Renal cortical epithelial cell (primary cell): ENCODE measurements at regions not wholly inside any gene's neighbourhood (a gene's known extent, or its start where the extent isn't known, plus 50 kb on each side); places are given as distances from the start of the nearest gene placed in this dataset.
"Not testable (repeated sequence)": the region's sequence is repeated elsewhere in the genome, so short reads cannot be mapped to it uniquely, and the experiment has no call there.

Source experiments
- DNase-seq: peaks from one replicate; pipeline ENCODE4 v3.0.0-alpha.2; 2011; ENCODE audit warnings: low read depth

DNA sequence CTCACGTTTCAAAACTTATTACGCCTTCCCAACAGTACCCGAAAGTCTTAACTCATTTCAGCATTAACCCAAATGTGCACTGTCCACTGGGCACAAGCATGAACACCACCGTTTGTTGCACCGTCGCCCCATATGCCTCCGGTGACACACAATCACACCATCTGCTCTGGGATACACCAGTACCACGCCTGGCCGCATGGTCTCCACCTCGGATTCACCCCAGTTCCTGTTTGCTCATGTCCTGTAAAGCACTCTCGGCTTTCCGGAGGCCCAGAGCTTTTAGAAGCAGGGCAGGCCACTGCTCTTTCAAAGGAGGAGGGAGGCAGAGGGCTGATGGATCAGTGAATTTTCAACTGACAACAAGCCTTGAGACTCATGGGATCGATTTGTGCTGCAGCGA, 1570.0 kb upstream of the DEFB115 start:
- no peak for DNase-seq

DNA sequence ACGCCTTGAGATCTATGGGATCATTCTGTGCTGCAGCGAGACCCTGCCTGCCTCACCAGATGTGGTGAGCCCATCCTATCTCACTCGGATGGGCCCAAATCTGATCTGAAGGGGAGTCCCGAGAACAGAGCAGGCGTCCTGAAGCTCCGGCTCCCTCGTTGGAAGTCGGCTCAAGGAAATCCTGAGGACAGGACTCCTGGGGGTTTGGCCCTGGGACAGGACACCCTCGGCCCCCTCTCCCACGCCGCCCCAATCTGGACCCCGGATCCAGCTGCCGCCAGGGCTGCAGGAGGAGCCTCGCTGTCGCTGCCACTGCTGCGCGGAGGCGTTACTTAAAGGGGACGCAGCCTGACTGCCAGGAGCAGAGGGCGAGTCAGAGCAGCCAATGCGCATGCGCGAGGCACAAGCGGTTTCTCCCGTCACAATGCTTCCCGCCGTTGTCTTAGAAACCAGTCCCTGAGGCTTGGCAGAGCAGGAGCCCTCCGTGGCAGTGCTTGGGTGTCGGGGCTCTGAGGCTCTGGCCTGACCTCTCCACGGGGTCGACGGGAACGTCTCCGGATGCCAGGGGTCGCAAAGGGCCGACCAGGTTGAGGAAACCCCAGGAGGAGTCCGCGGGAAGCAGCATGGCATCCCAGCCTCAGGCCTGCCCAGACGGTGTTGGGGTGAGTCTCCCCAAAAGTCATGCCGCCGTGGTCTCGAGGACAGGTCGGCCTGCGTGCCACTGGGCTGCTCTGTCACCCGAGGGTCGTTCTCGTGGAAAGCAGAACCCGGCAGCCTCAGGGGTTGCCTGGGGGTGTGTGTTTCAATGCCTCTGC, 1567.8 kb upstream of the DEFB115 start:
- DNase-seq = peak; percentile 62

DNA sequence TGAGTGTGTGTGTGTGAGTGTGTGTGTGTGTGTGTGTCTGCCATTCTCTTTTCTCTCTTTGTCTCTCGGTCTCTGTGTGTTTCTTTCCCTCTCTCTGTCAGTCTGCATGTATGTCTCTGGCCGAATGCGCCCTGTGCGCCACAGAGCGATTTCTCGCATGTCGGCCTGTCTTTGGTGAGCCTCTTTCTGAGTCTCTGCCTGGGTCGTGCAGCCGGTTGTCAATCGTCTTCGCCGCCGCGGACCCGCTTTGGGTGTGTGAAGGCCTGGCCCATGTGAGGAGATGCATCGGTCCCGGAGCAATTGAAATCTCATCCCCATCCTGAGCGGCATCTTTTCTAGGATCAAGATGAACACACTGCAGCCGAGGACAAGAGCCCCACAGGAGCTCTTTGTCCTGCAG, 1567.2 kb upstream of the DEFB115 start:
- DNase-seq = no peak

DNA sequence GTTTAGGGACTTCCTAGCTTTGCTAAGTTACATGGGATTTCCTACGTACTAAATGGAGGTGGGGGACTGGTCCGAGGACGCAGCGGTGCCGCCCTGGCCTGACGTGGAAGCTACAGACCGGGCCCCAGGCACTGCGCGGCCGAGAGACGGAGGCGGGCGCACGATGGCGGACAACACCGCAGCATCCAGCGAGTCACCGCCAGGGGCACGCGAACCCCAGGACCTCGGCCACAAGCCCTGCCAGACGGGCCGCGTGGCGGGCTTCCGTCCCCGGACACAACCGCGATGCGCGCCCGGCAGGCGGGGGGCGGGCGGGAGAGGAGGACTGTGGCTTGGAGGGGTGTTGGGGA, 1516.9 kb upstream of the DEFB115 start:
- no peak for DNase-seq

DNA sequence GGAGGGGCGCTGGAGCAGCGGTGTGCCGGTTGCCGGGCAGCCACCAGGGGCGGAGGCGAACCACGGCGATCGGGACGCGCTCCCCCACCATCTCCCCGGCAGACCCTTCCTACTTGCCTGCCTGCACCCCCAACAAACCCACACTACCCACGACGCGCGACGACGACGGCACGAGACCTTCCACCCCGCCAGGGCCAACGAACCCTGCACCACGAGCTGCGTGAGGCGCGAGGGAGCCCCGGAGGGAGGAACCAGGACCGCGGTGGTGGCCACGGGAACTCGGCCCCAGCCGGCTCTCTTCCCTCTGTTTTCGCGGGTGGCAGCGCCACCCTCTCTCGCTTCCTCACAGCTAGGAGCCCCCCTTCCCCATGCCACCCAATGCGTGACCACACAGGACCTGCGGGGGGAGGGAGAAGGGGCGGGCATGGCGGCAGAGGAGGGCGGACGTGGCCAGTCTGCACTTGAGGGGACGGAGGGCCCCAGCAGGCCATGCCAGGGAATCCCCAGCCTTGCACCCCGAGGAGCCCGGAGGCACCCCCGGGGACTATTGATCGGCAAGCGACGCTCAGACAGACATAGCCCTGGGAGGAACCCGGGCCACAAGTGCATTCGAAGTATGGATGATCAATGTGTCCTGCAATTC, 1516.4 kb upstream of the DEFB115 start:
- DNase-seq = no peak

DNA sequence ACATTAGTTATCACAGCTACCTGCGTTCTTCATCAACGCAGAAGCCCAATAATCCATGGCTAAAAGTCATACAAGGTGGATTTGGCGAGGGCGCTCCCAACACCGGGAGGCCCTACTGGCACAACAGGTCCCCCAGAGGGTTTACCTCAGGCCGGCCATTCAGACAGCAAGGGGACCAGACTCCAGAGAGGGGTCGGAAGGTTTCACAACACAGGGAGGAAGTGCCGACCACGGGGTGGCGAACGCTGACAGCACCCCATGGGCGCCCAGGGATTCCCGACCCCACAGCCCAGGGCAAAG, 1515.9 kb upstream of the DEFB115 start:
- DNase-seq = no peak

DNA sequence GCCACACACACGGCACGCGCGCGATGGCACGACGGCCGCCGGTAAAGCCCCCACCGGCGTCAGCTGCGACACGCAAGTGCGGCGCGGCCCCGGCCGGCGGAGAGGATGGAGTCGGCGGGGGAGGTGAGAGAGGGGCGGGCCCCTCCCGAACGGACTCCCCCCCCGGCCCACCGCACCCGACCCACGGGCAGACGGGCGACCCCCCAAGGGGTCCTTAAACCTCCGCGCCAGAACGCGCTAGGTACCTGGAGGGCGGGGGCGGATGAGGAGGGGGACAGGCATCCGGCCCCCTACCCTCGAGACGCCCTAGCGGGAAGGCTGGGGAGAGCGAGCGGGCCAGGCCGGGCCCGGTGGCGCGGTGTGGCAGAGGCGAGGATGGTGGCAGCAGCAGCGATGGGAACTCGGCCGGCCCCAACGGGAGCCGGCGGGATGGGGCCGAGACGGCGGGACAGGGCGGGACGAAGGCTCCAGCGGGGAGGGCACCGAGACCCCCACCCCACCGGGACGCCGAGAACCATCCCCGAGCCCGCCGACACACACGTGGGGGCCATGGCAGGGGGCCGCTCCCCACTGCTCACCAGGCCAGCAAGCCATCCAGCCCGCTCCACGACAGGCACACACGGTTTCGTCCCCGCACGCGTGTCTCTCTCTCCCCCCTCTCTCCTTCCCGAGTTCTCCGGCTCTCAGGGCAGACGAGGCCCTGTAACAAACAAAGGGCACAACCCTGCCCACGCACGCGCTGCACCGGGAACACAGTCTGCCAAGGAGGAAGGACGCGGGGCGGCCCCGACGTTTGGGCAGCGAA, 1515.4 kb upstream of the DEFB115 start:
- no peak for DNase-seq

DNA sequence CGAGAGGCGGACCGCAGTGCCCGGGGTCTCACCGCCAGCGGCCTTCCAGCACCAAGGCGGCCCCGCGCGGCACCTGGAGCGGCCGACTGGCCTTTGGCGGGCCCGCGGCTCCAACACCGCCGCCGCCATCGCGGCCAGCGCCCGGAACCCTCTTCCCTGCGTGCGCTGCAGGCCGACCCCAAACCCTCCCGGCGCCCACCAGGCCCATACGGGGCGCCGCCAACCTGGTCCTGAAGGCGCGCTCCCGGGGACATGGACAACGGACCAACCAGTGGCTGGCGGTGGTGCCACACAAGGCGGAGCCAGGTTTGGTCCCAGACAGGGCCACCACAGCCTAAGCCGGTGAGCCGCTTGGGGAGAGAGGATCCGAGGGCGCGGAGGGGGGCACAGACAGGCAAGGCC, 1514.8 kb upstream of the DEFB115 start:
- no peak for DNase-seq

DNA sequence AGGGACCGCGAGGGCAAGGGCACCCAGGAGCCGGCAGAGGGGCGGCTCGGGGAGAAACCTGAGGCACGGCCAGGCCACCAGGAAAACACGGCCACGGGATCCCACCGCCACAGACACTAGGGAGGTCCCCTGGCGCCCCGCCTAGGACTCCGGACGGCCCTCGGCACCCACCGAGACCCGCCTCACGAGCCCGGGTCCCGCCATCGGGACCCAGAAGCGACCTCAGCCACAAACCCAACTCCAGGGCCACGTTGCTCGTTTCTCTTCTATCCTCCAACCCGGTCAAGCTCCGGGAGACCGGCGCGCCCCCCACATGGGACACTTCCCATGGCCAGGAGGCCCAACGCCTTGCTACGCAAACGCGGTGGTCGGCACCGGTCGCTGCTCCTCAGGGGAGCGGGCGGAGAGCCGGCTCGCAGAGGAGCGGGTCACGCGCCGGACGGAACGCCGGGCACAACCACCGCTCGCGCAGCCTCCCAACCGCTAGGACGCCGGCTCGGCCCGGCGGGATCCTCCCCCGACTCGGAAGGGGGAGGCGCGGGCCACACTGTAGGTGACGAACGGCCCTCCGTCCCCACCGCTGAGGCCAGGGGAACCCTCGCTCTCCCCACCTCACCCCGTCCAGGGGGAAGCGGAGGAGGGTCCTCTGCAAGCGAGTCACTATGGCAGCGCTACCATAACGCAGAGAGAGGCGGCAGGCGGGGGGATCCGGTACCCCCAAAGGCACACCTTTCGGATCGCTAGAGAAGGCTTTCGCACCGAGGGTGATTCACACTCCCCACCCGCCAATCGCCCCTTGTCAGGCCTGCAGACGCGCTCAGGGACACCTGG, 1514.1 kb upstream of the DEFB115 start:
- DNase-seq = no peak

DNA sequence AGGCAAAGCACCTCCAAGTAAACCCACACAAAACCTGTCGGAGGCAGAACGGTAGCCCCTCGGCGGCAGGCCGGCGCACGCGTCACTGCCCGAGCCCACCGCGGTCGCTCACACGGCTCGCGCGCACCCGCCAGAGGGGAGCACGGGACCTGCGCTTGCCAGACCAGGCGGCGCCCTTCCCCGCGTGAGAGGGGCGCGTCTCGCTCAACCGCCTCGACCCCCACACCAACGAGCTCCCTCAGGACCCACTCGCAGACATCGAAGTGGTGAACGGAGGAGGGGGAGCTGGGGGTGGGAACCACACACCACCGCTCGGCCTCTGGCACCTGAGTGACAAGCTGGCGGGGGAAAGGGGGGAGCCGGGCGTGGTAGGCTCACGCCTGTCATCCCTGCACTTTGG, 1513.4 kb upstream of the DEFB115 start:
- DNase-seq = no peak

DNA sequence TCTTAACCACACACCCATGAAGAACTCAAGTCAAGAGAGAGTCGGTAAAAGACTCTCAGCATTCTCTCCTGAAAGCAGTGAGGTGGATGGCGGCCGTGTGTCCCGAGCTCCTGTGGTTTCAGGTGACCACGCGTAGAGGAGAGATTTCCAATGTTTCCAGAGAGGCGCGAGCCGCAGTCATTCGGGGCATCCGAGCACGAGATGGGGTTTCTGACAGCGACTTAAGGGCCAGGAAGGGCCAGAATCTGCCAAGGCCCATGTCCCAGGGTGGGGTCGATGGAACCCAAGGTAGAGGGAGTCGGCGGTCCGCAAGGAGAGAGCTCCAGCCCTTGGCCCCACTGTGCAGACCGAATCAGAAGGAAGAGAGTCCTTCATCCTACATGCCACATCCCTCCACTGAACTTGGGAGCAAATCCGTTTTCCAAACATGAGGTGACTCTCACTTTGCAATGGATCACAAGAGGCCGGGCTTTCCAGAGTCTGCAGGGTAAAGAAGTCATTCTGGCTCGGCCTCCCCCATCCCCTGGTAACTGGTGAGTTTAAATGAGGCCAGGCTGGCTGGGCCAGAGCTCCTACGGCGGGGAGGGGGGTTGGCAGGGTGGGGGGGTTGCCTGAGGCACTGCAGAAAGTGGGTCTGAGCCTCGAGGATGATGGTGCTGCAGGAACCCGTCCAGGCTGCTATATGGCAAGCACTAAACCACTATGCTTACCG, 1511.8 kb upstream of the DEFB115 start:
- DNase-seq = not testable (repeated sequence)

DNA sequence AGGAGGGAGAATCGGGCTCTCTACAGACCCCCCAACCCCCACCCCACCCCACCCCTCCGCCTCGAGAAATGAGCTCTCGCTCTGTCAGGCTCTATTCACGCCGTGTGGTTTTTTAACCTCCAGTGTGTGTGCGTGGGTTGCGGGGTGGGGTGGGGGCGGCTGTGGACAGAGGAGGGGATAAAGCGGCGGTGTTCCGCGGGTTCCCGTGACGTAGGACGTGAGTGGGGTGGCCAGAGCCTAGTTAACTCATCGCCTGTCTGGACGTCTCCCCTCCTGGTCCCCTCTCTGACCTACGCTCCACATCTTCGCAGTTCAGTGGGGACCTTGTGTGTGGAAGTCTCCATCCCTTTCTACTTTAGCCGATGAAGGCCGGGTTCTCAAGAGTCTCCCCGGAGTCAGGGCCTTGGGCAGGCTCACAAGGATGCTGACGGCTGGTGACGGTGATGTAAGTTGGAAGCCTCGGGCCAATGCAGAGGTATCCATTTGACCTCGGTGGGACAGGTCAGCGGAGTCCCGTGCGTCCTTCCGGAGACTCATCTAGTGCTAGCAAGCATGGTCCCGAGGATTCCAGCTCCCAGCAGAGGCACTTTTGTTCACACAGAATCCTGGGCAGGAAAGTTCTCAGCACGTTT, 1507.1 kb upstream of the DEFB115 start:
- no peak for DNase-seq

DNA sequence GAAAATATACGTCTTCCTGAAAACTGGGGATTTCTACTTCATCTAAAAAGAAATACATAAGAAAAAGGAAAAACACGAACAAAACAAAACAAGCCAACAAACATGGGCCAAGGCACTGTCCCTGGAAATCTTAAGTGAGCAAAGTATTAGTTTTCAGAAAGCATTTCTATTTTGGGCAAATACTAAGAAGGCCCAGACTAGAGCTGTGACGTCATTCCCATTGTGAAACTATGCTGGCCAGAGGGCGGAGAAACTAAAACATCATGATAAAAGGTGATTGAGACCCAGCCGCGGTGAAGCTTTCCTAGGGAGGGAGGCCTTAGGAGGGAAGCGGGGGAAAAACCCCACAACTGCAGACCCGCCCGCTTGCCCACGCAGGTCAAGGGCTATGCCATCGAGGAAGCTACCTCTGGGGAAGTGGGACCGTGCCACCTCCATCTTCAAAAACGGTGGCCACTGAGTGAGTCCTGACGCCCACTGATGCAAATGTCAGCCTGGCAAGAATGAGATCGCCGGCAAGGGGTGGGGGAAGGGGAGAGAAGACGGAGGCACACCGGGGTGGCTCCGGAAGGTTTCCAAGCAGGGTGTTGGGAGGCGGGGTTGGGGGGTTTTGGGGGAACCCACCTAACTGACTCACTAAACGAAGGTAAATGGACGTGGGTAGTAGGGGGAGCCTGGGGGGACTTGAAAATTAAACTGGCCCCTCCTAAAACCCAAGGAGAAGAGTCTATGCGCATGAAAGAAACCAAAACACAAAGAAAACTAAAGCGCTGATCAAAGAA, 1504.6 kb upstream of the DEFB115 start:
- not testable (repeated sequence) for DNase-seq

DNA sequence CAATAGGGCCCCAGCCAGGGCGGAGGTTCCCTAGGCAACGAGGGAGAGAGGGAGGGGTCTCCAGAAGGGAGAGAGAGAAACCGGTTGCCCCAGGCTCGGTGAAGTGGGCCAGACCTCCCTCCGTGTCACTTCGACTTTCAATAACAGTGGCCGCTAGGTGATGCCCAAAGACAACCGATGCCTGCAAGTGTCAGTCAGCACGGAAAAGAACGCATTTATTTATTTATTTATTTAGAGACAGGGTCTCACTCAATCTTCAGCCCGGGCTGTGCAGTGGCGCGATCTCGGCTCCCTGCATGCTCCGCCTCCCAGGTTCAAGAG, 1504.1 kb upstream of the DEFB115 start:
- DNase-seq = not testable (repeated sequence)

DNA sequence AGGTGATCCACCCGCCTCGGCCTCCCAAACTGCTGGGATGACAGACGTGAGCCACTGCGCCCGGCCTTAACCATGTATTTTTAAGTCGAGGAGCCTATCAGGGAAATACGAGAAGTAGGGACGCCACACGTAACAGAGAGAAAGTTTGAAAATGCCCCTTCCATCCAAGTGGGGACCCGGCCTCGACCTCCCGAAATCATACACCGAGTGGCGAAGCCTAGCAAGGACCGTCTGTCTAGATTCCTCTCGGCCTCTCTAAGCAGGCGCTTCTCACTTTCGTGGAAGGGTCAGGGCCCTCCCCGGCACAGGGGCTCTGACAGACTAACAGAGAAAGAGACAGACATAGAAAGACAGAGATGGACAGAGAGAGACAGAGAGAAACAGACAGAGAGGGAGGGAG, 1503.6 kb upstream of the DEFB115 start:
- not testable (repeated sequence) for DNase-seq

DNA sequence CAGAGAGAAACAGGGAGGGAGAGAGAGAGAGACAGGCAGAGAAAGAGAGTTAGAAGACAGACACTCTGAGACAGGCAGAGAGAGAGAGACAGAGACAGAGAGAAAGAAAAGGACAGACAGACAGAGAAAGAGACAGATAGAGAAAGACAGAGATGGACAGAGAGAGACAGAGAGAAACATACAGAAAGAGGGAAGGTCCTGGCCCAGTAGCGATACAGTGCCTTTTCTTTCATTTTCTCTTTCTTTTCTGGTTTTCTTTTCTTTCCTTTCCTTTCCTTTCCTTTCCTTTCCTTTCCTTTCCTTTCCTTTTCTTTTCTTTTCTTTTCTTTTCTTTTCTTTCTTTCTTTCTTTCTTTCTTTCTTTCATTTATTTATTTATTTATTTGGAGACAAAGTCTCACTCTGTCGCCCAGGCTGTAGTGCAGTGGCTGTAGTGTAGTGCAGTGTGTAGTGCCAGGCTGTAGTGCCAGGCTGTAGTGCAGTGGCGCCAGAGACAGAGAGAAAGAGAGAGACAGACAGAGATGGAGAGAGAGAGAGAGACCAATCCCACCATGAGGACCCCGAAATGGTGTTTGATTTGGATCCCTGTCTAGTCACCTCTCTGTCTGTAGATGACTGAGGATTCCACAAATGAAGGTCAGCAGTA, 1501.5 kb upstream of the DEFB115 start:
- not testable (repeated sequence) for DNase-seq

DNA sequence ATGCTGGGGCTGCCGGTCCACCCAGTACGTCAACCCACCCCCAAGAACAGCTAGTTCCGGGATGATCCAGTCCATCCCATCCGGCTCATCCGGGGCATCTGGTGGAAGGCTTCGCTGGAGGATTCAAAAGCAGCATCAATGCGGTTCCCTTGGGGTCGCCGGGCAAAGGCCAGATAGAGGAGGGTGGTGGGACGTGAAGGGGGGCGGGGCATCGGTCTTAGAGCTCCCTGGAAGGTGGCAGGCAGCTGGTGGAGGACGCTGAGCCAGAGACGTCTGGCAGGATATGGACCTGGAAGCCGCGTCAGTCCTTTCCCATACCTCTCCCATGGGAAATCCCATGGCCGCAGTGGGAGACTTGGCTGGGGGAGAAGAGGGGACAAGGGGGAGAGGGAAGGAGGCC, 1500.8 kb upstream of the DEFB115 start:
- DNase-seq = no peak

DNA sequence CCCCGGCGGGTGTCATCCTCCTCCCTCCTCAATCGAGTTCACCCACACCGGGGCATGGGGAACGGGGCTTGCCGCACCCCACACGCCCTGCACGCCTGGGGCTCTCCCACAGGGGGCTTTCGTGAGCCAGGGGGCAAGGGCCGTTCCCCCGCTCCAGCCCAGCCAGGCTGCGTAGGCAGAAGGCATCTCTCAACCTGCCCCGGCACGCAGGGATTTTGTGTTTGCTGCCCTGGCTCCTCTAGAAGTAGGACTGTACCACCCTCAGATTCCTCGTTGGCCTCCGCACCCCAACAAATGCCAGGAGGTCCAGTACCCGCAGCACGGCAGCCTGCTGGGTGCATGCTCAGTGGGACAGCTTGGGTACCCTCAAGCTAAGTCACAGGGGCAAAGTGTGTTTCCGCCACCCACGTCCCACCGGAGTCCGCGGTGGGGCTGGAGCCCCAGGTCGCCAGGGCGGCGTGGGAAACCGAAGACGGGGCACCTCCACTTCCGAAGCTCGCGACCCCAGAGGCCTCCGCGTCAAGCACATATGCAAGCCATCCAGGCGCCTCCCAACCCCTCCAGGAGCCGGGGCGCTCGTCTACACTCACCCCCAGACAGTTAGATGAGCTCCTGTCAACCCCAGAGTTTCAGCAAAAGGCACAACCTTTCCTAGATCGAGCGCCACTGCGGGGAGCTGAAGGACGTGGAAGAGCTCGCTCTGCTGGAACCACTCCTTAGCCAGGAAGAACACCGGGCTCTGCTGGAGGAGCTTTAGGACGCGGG, 1495.7 kb upstream of the DEFB115 start:
- DNase-seq = not testable (repeated sequence)

DNA sequence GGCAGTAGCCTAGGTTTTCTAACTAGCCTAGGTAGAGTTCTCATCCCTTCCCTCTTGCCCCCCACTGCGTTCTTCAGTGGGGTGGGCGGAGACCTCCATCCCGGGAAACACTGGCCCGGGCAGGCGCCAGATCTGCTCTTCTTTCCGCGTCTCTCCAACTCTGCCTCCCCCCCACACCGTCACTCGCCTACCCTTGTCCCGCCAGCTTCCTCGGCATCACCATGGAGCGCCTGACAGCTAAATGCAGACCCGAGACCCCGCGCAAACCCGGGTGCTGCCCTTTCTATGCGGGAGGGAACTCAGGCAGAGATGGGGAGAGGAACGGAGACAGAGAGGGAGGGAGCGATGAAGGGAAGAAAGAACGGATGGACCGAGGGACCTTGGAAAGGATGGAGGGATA, 1494.8 kb upstream of the DEFB115 start:
- DNase-seq = no peak
